ENCODE measurements at regions not wholly inside any gene's neighbourhood (a gene's known extent, or its start where the extent isn't known, plus 50 kb on each side); places are given as distances from the start of the nearest gene placed in this dataset.

- TF ChIP-seq GLMP (CRISPR knock-in tag; IDR thresholded peaks at IDR 0.05; ENCODE audit: borderline replicate concordance) (no peak), PCBP2 (optimal IDR thresholded peaks at IDR 0.05; ENCODE audit: low read depth, low read length, poor library complexity, severe bottlenecking) (no peak), ZNF530 (CRISPR knock-in tag; IDR thresholded peaks at IDR 0.05; ENCODE audit: low read depth) (no peak), ZNF569 (CRISPR knock-in tag; IDR thresholded peaks at IDR 0.05; ENCODE audit: borderline replicate concordance) (no peak), ZNF343 (CRISPR knock-in tag; IDR thresholded peaks at IDR 0.05) (no peak), ZNF781 (CRISPR knock-in tag; IDR thresholded peaks at IDR 0.05; ENCODE audit: borderline replicate concordance, not compliant biosample characterization) (no peak), ZNF510 (CRISPR knock-in tag; IDR thresholded peaks at IDR 0.05; ENCODE audit: low read depth) (no peak), ZSCAN9 (CRISPR knock-in tag; IDR thresholded peaks at IDR 0.05; ENCODE audit: borderline replicate concordance) (peak; percentile 56; the same call in 1 of the 2 replicates), ZNF354B (CRISPR knock-in tag; IDR thresholded peaks at IDR 0.05) (no peak), SMARCE1 (IDR thresholded peaks at IDR 0.05; ENCODE audit: borderline replicate concordance) (no peak), MLLT10 (CRISPR knock-in tag; IDR thresholded peaks at IDR 0.05) (no peak), MIER3 (CRISPR knock-in tag; IDR thresholded peaks at IDR 0.05; ENCODE audit: borderline replicate concordance) (peak; percentile 60; the same call in 1 of the 2 replicates)
- TF ChIP-seq, protein P1, sequence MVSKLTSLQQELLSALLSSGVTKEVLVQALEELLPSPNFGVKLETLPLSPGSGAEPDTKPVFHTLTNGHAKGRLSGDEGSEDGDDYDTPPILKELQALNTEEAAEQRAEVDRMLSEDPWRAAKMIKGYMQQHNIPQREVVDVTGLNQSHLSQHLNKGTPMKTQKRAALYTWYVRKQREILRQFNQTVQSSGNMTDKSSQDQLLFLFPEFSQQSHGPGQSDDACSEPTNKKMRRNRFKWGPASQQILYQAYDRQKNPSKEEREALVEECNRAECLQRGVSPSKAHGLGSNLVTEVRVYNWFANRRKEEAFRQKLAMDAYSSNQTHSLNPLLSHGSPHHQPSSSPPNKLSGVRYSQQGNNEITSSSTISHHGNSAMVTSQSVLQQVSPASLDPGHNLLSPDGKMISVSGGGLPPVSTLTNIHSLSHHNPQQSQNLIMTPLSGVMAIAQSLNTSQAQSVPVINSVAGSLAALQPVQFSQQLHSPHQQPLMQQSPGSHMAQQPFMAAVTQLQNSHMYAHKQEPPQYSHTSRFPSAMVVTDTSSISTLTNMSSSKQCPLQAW (CRISPR knock-in tag; IDR thresholded peaks at IDR 0.05): peak; percentile 83; the same call in 1 of the 2 replicates
- TF ChIP-seq, protein P2, sequence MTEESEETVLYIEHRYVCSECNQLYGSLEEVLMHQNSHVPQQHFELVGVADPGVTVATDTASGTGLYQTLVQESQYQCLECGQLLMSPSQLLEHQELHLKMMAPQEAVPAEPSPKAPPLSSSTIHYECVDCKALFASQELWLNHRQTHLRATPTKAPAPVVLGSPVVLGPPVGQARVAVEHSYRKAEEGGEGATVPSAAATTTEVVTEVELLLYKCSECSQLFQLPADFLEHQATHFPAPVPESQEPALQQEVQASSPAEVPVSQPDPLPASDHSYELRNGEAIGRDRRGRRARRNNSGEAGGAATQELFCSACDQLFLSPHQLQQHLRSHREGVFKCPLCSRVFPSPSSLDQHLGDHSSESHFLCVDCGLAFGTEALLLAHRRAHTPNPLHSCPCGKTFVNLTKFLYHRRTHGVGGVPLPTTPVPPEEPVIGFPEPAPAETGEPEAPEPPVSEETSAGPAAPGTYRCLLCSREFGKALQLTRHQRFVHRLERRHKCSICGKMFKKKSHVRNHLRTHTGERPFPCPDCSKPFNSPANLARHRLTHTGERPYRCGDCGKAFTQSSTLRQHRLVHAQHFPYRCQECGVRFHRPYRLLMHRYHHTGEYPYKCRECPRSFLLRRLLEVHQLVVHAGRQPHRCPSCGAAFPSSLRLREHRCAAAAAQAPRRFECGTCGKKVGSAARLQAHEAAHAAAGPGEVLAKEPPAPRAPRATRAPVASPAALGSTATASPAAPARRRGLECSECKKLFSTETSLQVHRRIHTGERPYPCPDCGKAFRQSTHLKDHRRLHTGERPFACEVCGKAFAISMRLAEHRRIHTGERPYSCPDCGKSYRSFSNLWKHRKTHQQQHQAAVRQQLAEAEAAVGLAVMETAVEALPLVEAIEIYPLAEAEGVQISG (CRISPR knock-in tag; IDR thresholded peaks at IDR 0.05): no peak
- TF ChIP-seq, protein P3, sequence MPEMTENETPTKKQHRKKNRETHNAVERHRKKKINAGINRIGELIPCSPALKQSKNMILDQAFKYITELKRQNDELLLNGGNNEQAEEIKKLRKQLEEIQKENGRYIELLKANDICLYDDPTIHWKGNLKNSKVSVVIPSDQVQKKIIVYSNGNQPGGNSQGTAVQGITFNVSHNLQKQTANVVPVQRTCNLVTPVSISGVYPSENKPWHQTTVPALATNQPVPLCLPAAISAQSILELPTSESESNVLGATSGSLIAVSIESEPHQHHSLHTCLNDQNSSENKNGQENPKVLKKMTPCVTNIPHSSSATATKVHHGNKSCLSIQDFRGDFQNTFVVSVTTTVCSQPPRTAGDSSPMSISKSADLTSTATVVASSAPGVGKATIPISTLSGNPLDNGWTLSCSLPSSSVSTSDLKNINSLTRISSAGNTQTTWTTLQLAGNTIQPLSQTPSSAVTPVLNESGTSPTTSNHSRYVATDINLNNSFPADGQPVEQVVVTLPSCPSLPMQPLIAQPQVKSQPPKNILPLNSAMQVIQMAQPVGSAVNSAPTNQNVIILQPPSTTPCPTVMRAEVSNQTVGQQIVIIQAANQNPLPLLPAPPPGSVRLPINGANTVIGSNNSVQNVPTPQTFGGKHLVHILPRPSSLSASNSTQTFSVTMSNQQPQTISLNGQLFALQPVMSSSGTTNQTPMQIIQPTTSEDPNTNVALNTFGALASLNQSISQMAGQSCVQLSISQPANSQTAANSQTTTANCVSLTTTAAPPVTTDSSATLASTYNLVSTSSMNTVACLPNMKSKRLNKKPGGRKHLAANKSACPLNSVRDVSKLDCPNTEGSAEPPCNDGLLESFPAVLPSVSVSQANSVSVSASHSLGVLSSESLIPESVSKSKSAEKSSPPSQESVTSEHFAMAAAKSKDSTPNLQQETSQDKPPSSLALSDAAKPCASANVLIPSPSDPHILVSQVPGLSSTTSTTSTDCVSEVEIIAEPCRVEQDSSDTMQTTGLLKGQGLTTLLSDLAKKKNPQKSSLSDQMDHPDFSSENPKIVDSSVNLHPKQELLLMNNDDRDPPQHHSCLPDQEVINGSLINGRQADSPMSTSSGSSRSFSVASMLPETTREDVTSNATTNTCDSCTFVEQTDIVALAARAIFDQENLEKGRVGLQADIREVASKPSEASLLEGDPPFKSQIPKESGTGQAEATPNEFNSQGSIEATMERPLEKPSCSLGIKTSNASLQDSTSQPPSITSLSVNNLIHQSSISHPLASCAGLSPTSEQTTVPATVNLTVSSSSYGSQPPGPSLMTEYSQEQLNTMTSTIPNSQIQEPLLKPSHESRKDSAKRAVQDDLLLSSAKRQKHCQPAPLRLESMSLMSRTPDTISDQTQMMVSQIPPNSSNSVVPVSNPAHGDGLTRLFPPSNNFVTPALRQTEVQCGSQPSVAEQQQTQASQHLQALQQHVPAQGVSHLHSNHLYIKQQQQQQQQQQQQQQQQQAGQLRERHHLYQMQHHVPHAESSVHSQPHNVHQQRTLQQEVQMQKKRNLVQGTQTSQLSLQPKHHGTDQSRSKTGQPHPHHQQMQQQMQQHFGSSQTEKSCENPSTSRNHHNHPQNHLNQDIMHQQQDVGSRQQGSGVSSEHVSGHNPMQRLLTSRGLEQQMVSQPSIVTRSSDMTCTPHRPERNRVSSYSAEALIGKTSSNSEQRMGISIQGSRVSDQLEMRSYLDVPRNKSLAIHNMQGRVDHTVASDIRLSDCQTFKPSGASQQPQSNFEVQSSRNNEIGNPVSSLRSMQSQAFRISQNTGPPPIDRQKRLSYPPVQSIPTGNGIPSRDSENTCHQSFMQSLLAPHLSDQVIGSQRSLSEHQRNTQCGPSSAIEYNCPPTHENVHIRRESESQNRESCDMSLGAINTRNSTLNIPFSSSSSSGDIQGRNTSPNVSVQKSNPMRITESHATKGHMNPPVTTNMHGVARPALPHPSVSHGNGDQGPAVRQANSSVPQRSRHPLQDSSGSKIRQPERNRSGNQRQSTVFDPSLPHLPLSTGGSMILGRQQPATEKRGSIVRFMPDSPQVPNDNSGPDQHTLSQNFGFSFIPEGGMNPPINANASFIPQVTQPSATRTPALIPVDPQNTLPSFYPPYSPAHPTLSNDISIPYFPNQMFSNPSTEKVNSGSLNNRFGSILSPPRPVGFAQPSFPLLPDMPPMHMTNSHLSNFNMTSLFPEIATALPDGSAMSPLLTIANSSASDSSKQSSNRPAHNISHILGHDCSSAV (CRISPR knock-in tag; IDR thresholded peaks at IDR 0.05; ENCODE audit: borderline replicate concordance): no peak
These were observed 72.4 kb upstream of the KDM7A start (continued) for GRCh38 chr7:140249036-140249806.

Measured in HepG2 (cell line).